Mesothelial cell of epicardium (in vitro differentiated cells): ENCODE measurements at regions not wholly inside any gene's neighbourhood (a gene's known extent, or its start where the extent isn't known, plus 50 kb on each side); places are given as distances from the start of the nearest gene placed in this dataset.
"Not testable (repeated sequence)": the region's sequence is repeated elsewhere in the genome, so short reads cannot be mapped to it uniquely, and the experiment has no call there.

Experiments used
- DNase-seq, 2 experiments: peaks; one replicate each; pipeline ENCODE4 v3.0.0; 2021; ENCODE audit warnings: low spot score in 2 of 2; ENCODE audit not compliant: unreplicated experiment in 2 of 2
- H3K27ac Mint-ChIP-seq: 2 replicates; pipeline ENCODE4 v1.8.0; 2021; ENCODE audit warnings: mixed read lengths
- H3K27me3 Mint-ChIP-seq: 2 replicates; pipeline ENCODE4 v1.8.0; 2021; ENCODE audit warnings: low read depth, mixed read lengths
- H3K36me3 Mint-ChIP-seq: 2 replicates; pipeline ENCODE4 v1.8.0; 2021; ENCODE audit warnings: mixed read lengths
- H3K4me1 Mint-ChIP-seq: 2 replicates; pipeline ENCODE4 v1.8.0; 2021; ENCODE audit warnings: mixed read lengths
- H3K4me3 Mint-ChIP-seq: 2 replicates; pipeline ENCODE4 v1.8.0; 2021; ENCODE audit warnings: mild to moderate bottlenecking, moderate library complexity, mixed read lengths
- H3K9me3 Mint-ChIP-seq: 2 replicates; pipeline ENCODE4 v1.8.0; 2021; ENCODE audit warnings: mixed read lengths
- CTCF ChIP-seq: fragments of 200-600 bp; sonication (generic); IDR thresholded peaks from one replicate; pipeline ENCODE4 v1.5.0; 2021; ENCODE audit warnings: antibody characterized with exemption; ENCODE audit not compliant: unreplicated experiment

- no peaks in the 10 kb centered on the region for H3K4me1 Mint-ChIP-seq
- TF ChIP-seq CTCF = no peak
- no peak overlapping the region for H3K4me3 Mint-ChIP-seq
- no peak overlapping the region for H3K27ac Mint-ChIP-seq
- H3K9me3 Mint-ChIP-seq = peaks cover 10% of the 10 kb centered on the region
- H3K27me3 Mint-ChIP-seq = peaks cover 50% of the 10 kb centered on the region
- no peaks in the 10 kb centered on the region for H3K36me3 Mint-ChIP-seq
- DNase-seq = no peak
Observed at GRCh38 chr13:21282065-21282464, 105.6 kb downstream of the MRPL57 start.

- no peak overlapping the region for H3K4me3 Mint-ChIP-seq
- DNase-seq = no peak
- TF ChIP-seq CTCF = no peak
- no peak overlapping the region for H3K27ac Mint-ChIP-seq
- peaks cover 37% of the 10 kb centered on the region for H3K27me3 Mint-ChIP-seq
- H3K9me3 Mint-ChIP-seq = peaks cover 10% of the 10 kb centered on the region
- H3K36me3 Mint-ChIP-seq = no peaks in the 10 kb centered on the region
- no peaks in the 10 kb centered on the region for H3K4me1 Mint-ChIP-seq
Observed at GRCh38 chr13:21287331-21287907, 111.0 kb downstream of the MRPL57 start.

GRCh38 chr13:21289475-21289874, 113.0 kb downstream of the MRPL57 start:
- Mint-ChIP-seq H3K27ac (no peak overlapping the region), H3K4me3 (no peak overlapping the region), H3K9me3 (peaks cover 2% of the 10 kb centered on the region), H3K36me3 (no peaks in the 10 kb centered on the region), H3K4me1 (no peaks in the 10 kb centered on the region), H3K27me3 (peaks cover 29% of the 10 kb centered on the region)
- DNase-seq = no peak
- TF ChIP-seq CTCF = no peak

- H3K36me3 Mint-ChIP-seq, H3K4me1 Mint-ChIP-seq, DNase-seq, H3K9me3 Mint-ChIP-seq, H3K4me3 Mint-ChIP-seq, H3K27ac Mint-ChIP-seq: not testable (repeated sequence)
- peaks cover 20% of the 10 kb centered on the region for H3K27me3 Mint-ChIP-seq
Observed at GRCh38 chr13:21290442-21291002, 114.1 kb downstream of the MRPL57 start.

GRCh38 chr13:21291840-21292239, 115.4 kb downstream of the MRPL57 start:
- Mint-ChIP-seq H3K36me3 (no peaks in the 10 kb centered on the region), H3K4me3 (no peak overlapping the region), H3K27me3 (peaks cover 15% of the 10 kb centered on the region), H3K4me1 (no peaks in the 10 kb centered on the region), H3K9me3 (no peaks in the 10 kb centered on the region), H3K27ac (no peak overlapping the region)
- DNase-seq = no peak
- TF ChIP-seq CTCF = no peak

- DNase-seq = peak in 1 of 2 experiments; percentile 49
- Mint-ChIP-seq H3K4me3 (peak overlapping the region; percentile 92), H3K4me1 (peaks cover 23% of the 10 kb centered on the region), H3K27ac (peak overlapping the region; percentile 88)
- H3K27me3 Mint-ChIP-seq, H3K36me3 Mint-ChIP-seq, H3K9me3 Mint-ChIP-seq: not testable (repeated sequence)
Observed at GRCh38 chr13:21296991-21297390, 120.5 kb downstream of the MRPL57 start.

- Mint-ChIP-seq H3K4me3 (peak overlapping the region; percentile 92), H3K4me1 (peaks cover 23% of the 10 kb centered on the region), H3K36me3 (no peaks in the 10 kb centered on the region), H3K9me3 (no peaks in the 10 kb centered on the region), H3K27ac (peak overlapping the region; percentile 88), H3K27me3 (peaks cover 5% of the 10 kb centered on the region)
- no peak for DNase-seq
- no peak for TF ChIP-seq CTCF
Observed at GRCh38 chr13:21297447-21297846, 121.0 kb downstream of the MRPL57 start.
